ENCODE measurements at regions not wholly inside any gene's neighbourhood (a gene's known extent, or its start where the extent isn't known, plus 50 kb on each side); places are given as distances from the start of the nearest gene placed in this dataset.

DNA sequence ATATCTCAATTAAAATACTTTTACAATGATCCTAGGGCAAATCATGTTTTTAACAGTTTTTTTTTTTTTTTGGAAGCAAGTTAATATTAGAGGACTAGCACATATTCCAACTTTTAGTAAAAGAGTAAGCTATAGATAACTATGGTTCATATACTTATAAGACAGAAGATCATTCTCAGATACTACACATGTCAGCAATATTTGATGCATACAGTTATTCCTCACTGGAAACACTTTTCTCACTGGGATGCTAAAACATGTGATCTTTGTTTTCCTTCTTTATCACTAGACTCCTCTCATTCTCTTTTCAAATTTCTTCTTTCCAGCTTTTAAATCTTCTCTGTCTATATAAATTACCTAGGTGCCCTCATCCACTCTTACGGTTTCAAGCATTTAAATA is 1020.4 kb upstream of the FBXO33 start:
- no peaks in the 10 kb centered on the region for H3K36me3 ChIP-seq (ENCODE audit: insufficient read depth in 1 of 2, low read depth in 1 of 2)
- WGBS, 3 donors = 86 to 97% (median 95%) methylated on average over 1 of the region's 1 CpG
- H3K9me3 ChIP-seq = no peaks in the 10 kb centered on the region
- TF ChIP-seq, protein P1, sequence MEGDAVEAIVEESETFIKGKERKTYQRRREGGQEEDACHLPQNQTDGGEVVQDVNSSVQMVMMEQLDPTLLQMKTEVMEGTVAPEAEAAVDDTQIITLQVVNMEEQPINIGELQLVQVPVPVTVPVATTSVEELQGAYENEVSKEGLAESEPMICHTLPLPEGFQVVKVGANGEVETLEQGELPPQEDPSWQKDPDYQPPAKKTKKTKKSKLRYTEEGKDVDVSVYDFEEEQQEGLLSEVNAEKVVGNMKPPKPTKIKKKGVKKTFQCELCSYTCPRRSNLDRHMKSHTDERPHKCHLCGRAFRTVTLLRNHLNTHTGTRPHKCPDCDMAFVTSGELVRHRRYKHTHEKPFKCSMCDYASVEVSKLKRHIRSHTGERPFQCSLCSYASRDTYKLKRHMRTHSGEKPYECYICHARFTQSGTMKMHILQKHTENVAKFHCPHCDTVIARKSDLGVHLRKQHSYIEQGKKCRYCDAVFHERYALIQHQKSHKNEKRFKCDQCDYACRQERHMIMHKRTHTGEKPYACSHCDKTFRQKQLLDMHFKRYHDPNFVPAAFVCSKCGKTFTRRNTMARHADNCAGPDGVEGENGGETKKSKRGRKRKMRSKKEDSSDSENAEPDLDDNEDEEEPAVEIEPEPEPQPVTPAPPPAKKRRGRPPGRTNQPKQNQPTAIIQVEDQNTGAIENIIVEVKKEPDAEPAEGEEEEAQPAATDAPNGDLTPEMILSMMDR (IDR thresholded peaks at IDR 0.05) = no peak
- no peaks in the 10 kb centered on the region for H3K4me1 ChIP-seq
- H3K4me3 ChIP-seq = no peak overlapping the region
- DNase-seq = no peak
- intact Hi-C loops (cut with DNase I) = no loop called here
- H3K27me3 ChIP-seq (ENCODE audit: insufficient read depth in 3 of 3, low read length in 2 of 3) = no peaks in the 10 kb centered on the region
- no peak for ATAC-seq
- H3K27ac ChIP-seq = no peak overlapping the region

GRCh38 chr14:40447017-40447416 is 1014.8 kb upstream of the FBXO33 start:
- Histone ChIP-seq H3K9me3 (no peaks in the 10 kb centered on the region), H3K4me1 (no peaks in the 10 kb centered on the region), H3K27me3 (ENCODE audit: insufficient read depth in 3 of 3, low read length in 2 of 3) (no peaks in the 10 kb centered on the region), H3K4me3 (no peak overlapping the region), H3K36me3 (ENCODE audit: insufficient read depth in 1 of 2, low read depth in 1 of 2) (no peaks in the 10 kb centered on the region), H3K27ac (no peak overlapping the region)
- ATAC-seq (no peak), DNase-seq (no peak)
- 76 to 87% (median 82%) methylated on average over 3 of the region's 3 CpGs for whole genome bisulfite sequencing, 3 donors
- intact Hi-C loops (cut with DNase I) = no loop called here
- TF ChIP-seq, protein P1 (IDR thresholded peaks at IDR 0.05) = no peak

GRCh38 chr14:40445020-40445419 is 1012.8 kb upstream of the FBXO33 start:
- intact Hi-C loops (cut with DNase I) = no loop called here
- H3K9me3 ChIP-seq = no peaks in the 10 kb centered on the region
- H3K27ac ChIP-seq = no peak overlapping the region
- H3K36me3 ChIP-seq (ENCODE audit: insufficient read depth in 1 of 2, low read depth in 1 of 2) = no peaks in the 10 kb centered on the region
- no peaks in the 10 kb centered on the region for H3K27me3 ChIP-seq (ENCODE audit: insufficient read depth in 3 of 3, low read length in 2 of 3)
- DNase-seq (no peak), ATAC-seq (no peak)
- 93 to 96% (median 94%) methylated on average over 5 of the region's 5 CpGs for WGBS, 3 donors
- H3K4me3 ChIP-seq = no peak overlapping the region
- H3K4me1 ChIP-seq = no peaks in the 10 kb centered on the region
- TF ChIP-seq, protein P1 (IDR thresholded peaks at IDR 0.05) = no peak

- ATAC-seq (no peak), DNase-seq (no peak)
- no peaks in the 10 kb centered on the region for H3K27me3 ChIP-seq (ENCODE audit: insufficient read depth in 3 of 3, low read length in 2 of 3)
- H3K9me3 ChIP-seq = no peaks in the 10 kb centered on the region
- TF ChIP-seq, protein P1 (IDR thresholded peaks at IDR 0.05) = no peak
- intact Hi-C loops (cut with DNase I) = no loop called here
- no peaks in the 10 kb centered on the region for H3K4me1 ChIP-seq
- H3K4me3 ChIP-seq = no peak overlapping the region
- WGBS, 3 donors = 84 to 88% (median 86%) methylated on average over 3 of the region's 3 CpGs
- H3K36me3 ChIP-seq (ENCODE audit: insufficient read depth in 1 of 2, low read depth in 1 of 2) = no peaks in the 10 kb centered on the region
- no peak overlapping the region for H3K27ac ChIP-seq
Measured at GRCh38 chr14:40436551-40436950, 1004.3 kb upstream of the FBXO33 start.

DNA sequence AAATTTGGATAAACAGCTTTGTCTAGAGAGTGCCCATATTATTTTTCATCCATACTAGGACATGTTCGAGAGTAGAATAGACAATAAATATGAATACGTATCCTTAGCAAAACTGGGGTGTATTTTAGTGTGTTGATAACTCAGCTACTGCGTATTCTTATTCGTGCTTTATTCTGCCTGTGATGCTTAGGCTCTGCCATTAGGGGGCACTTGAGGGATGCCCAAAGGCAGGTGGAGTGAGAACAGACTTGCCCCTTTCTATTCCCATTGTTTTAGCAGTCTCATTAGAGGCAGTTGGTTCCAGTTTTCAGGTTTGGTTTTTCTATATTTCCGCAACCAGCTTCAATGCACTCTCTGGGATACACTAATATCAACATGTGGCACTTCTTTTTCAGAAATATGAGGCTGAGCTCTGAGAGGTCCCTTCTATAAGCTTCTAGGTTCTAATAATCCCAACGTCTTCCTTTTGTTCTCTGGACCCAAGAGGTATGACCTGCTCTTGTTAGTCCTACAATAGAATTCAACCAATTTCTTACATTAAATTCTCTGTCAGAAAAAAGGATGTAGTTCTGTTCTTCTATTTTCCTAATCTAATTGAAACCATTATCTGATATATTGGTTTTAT is 985.7 kb upstream of the FBXO33 start:
- TF ChIP-seq, protein P1 (IDR thresholded peaks at IDR 0.05) = peak; percentile 27
- Histone ChIP-seq H3K27ac (no peak overlapping the region), H3K27me3 (ENCODE audit: insufficient read depth in 3 of 3, low read length in 2 of 3) (no peaks in the 10 kb centered on the region), H3K4me1 (no peaks in the 10 kb centered on the region), H3K9me3 (no peaks in the 10 kb centered on the region), H3K36me3 (ENCODE audit: insufficient read depth in 1 of 2, low read depth in 1 of 2) (no peaks in the 10 kb centered on the region), H3K4me3 (no peak overlapping the region)
- ATAC-seq (no peak), DNase-seq (no peak)
- WGBS, 3 donors = 61 to 67% (median 66%) methylated on average over 6 of the region's 6 CpGs
- intact Hi-C loops (cut with DNase I) = no loop called here
